HG03354 (cell line): ENCODE measurements at regions not wholly inside any gene's neighbourhood (a gene's known extent, or its start where the extent isn't known, plus 50 kb on each side); places are given as distances from the start of the nearest gene placed in this dataset.

Source experiments
- ATAC-seq: cut with Tn5 transposase; IDR thresholded peaks from one replicate; pipeline ENCODE4 v1.9.1; 2021; ENCODE audit warnings: mild to moderate bottlenecking; ENCODE audit not compliant: unreplicated experiment, poor library complexity, severe bottlenecking

- ATAC-seq = no peak
Observed at GRCh38 chr4:124768596-124769365, 56.2 kb upstream of the ANKRD50 start.

- ATAC-seq = no peak
Observed at GRCh38 chr4:124762956-124763355, 50.4 kb upstream of the ANKRD50 start.
